AG09309 (cell line): ENCODE measurements at regions not wholly inside any gene's neighbourhood (a gene's known extent, or its start where the extent isn't known, plus 50 kb on each side); places are given as distances from the start of the nearest gene placed in this dataset.

Experiments
- DNase-seq: peaks from one replicate; pipeline ENCODE4 v3.0.0-alpha.2; 2010; ENCODE audit warnings: low read depth
- H3K4me3 ChIP-seq: 2 replicates; pipeline ENCODE4 v1.5.1; 2011; ENCODE audit warnings: mild to moderate bottlenecking, low read depth, low read length, moderate library complexity; ENCODE audit not compliant: control insufficient read depth
- CTCF ChIP-seq: IDR thresholded peaks from 2 replicates; pipeline ENCODE4 v1.5.1; 2011; ENCODE audit warnings: mild to moderate bottlenecking, low read depth, low read length, inconsistent platforms; ENCODE audit not compliant: insufficient read depth, control insufficient read depth; ENCODE audit errors: missing control alignments

DNA sequence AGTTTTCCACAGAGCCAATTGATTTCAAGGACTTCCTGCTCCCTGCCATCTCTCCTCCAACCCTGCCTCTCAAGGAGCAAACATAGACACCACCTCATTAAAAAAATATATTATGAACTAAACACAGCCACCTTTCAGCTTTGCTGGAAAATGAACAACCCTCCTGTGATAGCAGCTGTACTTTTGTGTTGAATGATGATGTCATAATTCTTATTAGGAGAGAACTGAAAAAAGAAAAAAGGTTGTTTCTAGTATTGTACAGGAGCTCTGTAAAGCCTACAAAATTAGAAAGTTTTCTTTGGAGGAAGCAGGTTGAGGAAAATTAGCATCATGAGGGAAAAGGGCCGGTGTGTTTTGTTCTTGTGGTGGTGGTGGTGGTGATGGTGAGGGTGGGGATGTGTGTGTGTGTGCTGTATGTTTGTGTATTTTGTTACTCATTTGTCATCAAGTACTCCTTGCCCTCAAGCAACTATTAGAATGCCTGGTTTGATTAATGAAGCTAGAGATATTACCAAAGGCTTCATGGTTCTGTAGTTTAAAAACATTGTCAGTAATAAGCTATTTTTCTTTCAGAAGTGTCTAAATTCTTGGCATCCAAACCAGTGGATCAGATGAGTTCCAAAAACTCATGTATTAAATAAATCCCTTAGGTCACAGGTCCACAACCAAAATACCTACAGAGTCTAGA, 405.9 kb downstream of the TLE4 start:
- H3K4me3 ChIP-seq: no peak overlapping the region
- no peak for TF ChIP-seq CTCF
- no peak for DNase-seq

DNA sequence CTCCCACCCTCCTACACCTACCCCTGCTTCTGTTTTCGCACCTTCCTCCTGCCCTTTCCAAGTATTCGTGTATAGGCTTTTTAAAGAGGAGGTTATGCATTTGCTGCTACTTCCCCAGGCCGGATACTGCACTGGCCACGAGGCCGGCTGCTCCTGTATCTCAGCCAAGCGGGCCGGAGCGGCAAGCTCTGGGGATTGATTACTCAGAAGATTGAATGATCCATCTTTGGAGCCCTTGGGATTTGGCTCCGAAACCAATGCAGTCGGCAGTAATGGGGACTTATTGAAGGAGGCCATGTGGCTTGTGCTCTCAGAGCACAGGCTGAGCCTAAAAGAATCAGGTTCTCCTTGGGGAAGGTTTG, 405.3 kb downstream of the TLE4 start:
- DNase-seq: no peak
- TF ChIP-seq CTCF: no peak
- no peak overlapping the region for H3K4me3 ChIP-seq

GRCh38 chr9:79976257-79977073, 404.7 kb downstream of the TLE4 start:
- TF ChIP-seq CTCF: no peak
- no peak for DNase-seq

GRCh38 chr9:79975621-79976256, 404.0 kb downstream of the TLE4 start:
- no peak overlapping the region for H3K4me3 ChIP-seq
- no peak for TF ChIP-seq CTCF
- no peak for DNase-seq

More at GRCh38 chr9:79976257-79977073, 404.7 kb downstream of the TLE4 start:
- no peak overlapping the region for H3K4me3 ChIP-seq

DNA sequence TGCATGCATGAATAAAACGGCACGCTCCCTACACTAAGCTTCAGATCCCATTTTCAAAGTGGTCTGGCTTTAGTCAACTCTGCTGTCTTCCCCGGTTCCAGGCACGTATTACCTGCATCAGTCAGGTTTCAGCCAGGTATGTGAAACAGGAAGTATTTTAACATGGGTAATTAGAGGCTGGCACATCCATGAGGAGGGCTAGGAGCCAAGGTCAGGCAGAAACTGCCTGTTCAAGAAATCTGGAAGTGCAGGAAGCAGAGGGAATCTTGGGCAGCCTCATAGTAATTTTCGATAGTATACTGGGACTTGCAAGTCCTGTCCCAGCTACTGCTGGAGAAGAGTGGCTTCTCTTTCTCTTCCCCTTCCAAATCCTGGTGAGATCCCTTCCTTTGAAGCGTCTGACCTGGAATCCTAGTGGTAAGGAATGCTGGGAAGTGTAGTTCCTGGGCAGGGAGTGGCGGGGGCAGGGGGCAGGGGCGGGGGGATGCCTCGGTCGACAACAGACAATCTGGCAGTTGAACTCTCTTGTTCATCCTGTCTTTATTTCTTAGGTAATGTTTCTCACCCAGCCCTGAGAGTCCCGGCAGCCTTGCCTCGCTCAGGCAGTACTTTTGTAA, 403.1 kb downstream of the TLE4 start:
- H3K4me3 ChIP-seq: no peak overlapping the region
- TF ChIP-seq CTCF: no peak
- DNase-seq: no peak

- no peak for DNase-seq
- no peak overlapping the region for H3K4me3 ChIP-seq
- no peak for TF ChIP-seq CTCF
Measured at GRCh38 chr9:79973627-79974026, 401.9 kb downstream of the TLE4 start.
